SK-N-SH (cell line): ENCODE measurements at regions not wholly inside any gene's neighbourhood (a gene's known extent, or its start where the extent isn't known, plus 50 kb on each side); places are given as distances from the start of the nearest gene placed in this dataset.

Experiments used
- CTCF ChIA-PET: fragments of 300-600, 350-600 bp; formaldehyde crosslinking; extraction: SDS; loops from one replicate; lab custom pipeline; 2021; lab: Yijun Ruan, JAX
- POLR2A ChIA-PET: fragments of 350-600 bp; sonication (Branson Sonifier 250); formaldehyde crosslinking; extraction: SDS; loops from one replicate; lab custom pipeline; 2020; ENCODE audit warnings: antibody characterized with exemption, inconsistent platforms; lab: Yijun Ruan, JAX
- DNase-seq: peaks from one replicate; pipeline ENCODE4 v3.0.0; 2012
- H2AFZ ChIP-seq: fragments of 200-600 bp; sonication (generic); 2 replicates; pipeline ENCODE4 v1.8.1; 2016; ENCODE audit warnings: antibody characterized with exemption, mild to moderate bottlenecking, low read depth
- H3F3A ChIP-seq: fragments of 200-600 bp; sonication (generic); replicated peaks from 2 replicates; pipeline ENCODE3; 2016; ENCODE audit warnings: antibody characterized with exemption, mild to moderate bottlenecking; ENCODE audit not compliant: insufficient read depth
- H3K27ac ChIP-seq, 2 experiments: fragments of 200-500 bp in 1 of 2; fragments of 200-600 bp in 1 of 2; sonication (Bioruptor generic) in 1 of 2; sonication (generic), shearing (Covaris generic) in 1 of 2; 2 replicates each; pipeline versions ENCODE4 v1.5.1 to v1.6.1; 2014 to 2016; ENCODE audit warnings: low read depth in 2 of 2, inconsistent platforms in 1 of 2, low read length in 1 of 2, mild to moderate bottlenecking in 1 of 2, mixed read lengths in 1 of 2
- H3K27me3 ChIP-seq: fragments of 200-600 bp; sonication (generic), shearing (Covaris generic); 2 replicates; pipeline ENCODE4 v1.6.1; 2016; ENCODE audit warnings: mixed run types; ENCODE audit not compliant: insufficient read depth
- H3K36me3 ChIP-seq, 2 experiments: fragments of 200-500 bp in 1 of 2; fragments of 200-600 bp in 1 of 2; sonication (Bioruptor generic) in 1 of 2; sonication (generic) in 1 of 2; replicated peaks in 1 of 2; 2 replicates each; pipeline versions ENCODE3 to v1.5.1; 2014 to 2016; ENCODE audit warnings: low read length in 1 of 2, mild to moderate bottlenecking in 1 of 2; ENCODE audit not compliant: insufficient read depth in 2 of 2, control insufficient read depth in 1 of 2
- H3K4me1 ChIP-seq, 2 experiments: fragments of 200-500 bp in 1 of 2; fragments of 200-600 bp in 1 of 2; sonication (Bioruptor generic) in 1 of 2; sonication (generic), shearing (Covaris generic) in 1 of 2; 2 replicates each; pipeline versions ENCODE4 v1.5.1 to v1.6.1; 2014 to 2016; ENCODE audit warnings: low read depth in 1 of 2, low read length in 1 of 2, mixed run types in 1 of 2; ENCODE audit not compliant: insufficient read depth in 2 of 2, control insufficient read depth in 1 of 2
- H3K4me2 ChIP-seq: fragments of 200-600 bp; sonication (generic), shearing (Covaris generic); 2 replicates; pipeline ENCODE4 v1.6.1; 2017; ENCODE audit warnings: mixed run types
- H3K4me3 ChIP-seq, 2 experiments: fragments of 200-500 bp in 1 of 2; fragments of 200-600 bp in 1 of 2; sonication (Bioruptor generic) in 1 of 2; sonication (generic), shearing (Covaris generic) in 1 of 2; 2 replicates each; pipeline versions ENCODE4 v1.5.1 to v1.8.1; 2014 to 2016; ENCODE audit warnings: low read depth in 2 of 2, inconsistent platforms in 1 of 2, low read length in 1 of 2, mild to moderate bottlenecking in 1 of 2, mixed read lengths in 1 of 2, moderate library complexity in 1 of 2
- H3K79me2 ChIP-seq: fragments of 200-600 bp; sonication (generic); 2 replicates; pipeline ENCODE4 v1.8.1; 2017; ENCODE audit warnings: mild to moderate bottlenecking; ENCODE audit not compliant: insufficient read depth
- H3K9ac ChIP-seq: fragments of 200-600 bp; sonication (generic); 2 replicates; pipeline ENCODE4 v1.6.1; 2017; ENCODE audit warnings: mixed run types
- H3K9me2 ChIP-seq: fragments of 200-600 bp; sonication (generic); 2 replicates; pipeline ENCODE4 v1.6.1; 2017; ENCODE audit warnings: mixed run types
- H3K9me3 ChIP-seq: fragments of 200-600 bp; sonication (generic); 2 replicates; pipeline ENCODE4 v1.6.1; 2017; ENCODE audit warnings: mixed run types, mild to moderate bottlenecking, moderate library complexity
- H4K20me1 ChIP-seq: fragments of 200-600 bp; sonication (generic); 2 replicates; pipeline ENCODE4 v1.6.1; 2017; ENCODE audit warnings: mild to moderate bottlenecking, mixed run types; ENCODE audit not compliant: insufficient read depth
- CTCF ChIP-seq: fragments of 200-600 bp; sonication (generic); IDR thresholded peaks from 2 replicates; pipeline ENCODE4 v1.6.1; 2017; ENCODE audit warnings: antibody characterized with exemption, mild to moderate bottlenecking, moderate library complexity
- ELF1 ChIP-seq: IDR thresholded peaks from 2 replicates; pipeline ENCODE4 v1.4.0; 2012
- EP300 ChIP-seq, 2 experiments: IDR thresholded peaks; 2 replicates each; pipeline versions ENCODE4 v1.4.0 to v1.6.1; 2012; ENCODE audit warnings: borderline replicate concordance in 1 of 2, low read depth in 1 of 2, low read length in 1 of 2
- FOXJ3 ChIP-seq: sonication (generic); formaldehyde crosslinking; IDR thresholded peaks from 2 replicates; pipeline ENCODE4 v1.5.1; 2020; ENCODE audit warnings: mild to moderate bottlenecking, missing genetic modification reagents
- FOXM1 ChIP-seq: IDR thresholded peaks from 2 replicates; pipeline ENCODE4 v1.4.0; 2012; ENCODE audit warnings: low read depth, mild to moderate bottlenecking
- GATA2 ChIP-seq: sonication (generic); formaldehyde crosslinking; IDR thresholded peaks from 2 replicates; pipeline ENCODE4 v1.5.0; 2020; ENCODE audit warnings: mild to moderate bottlenecking, missing genetic modification reagents
- JUND ChIP-seq: IDR thresholded peaks from 2 replicates; pipeline ENCODE4 v1.4.0; 2012
- MAX ChIP-seq: IDR thresholded peaks from 2 replicates; pipeline ENCODE4 v1.4.0; 2012; ENCODE audit warnings: low read depth
- MEF2A ChIP-seq: IDR thresholded peaks from 2 replicates; pipeline ENCODE4 v1.4.0; 2012; ENCODE audit warnings: low read depth, borderline replicate concordance
- NFIC ChIP-seq: IDR thresholded peaks from 2 replicates; pipeline ENCODE4 v1.4.0; 2012; ENCODE audit warnings: borderline replicate concordance
- PBX3 ChIP-seq: IDR thresholded peaks from 2 replicates; pipeline ENCODE4; 2012
- REST ChIP-seq: IDR thresholded peaks from 2 replicates; pipeline ENCODE4 v1.6.1; 2012; ENCODE audit warnings: mild to moderate bottlenecking, low read depth, low read length, moderate library complexity
- RXRA ChIP-seq: IDR thresholded peaks from 2 replicates; pipeline ENCODE4 v1.4.0; 2012; ENCODE audit warnings: low read depth, mild to moderate bottlenecking, borderline replicate concordance
- SIN3A ChIP-seq: IDR thresholded peaks from 2 replicates; pipeline ENCODE4 v1.6.1; 2012; ENCODE audit warnings: low read depth, mild to moderate bottlenecking, low read length, moderate library complexity, borderline replicate concordance
- TEAD4 ChIP-seq: IDR thresholded peaks from 2 replicates; pipeline ENCODE4 v1.4.0; 2012; ENCODE audit warnings: mild to moderate bottlenecking, borderline replicate concordance; ENCODE audit not compliant: insufficient read depth
- WGBS: methylation state at CpG from one replicate; pipeline ENCODE4 v1.1.6; 2017; ENCODE audit warnings: low lambda C conversion rate; 5-methylcytosine and 5-hydroxymethylcytosine counted together

- no peaks in the 10 kb centered on the region for H3K36me3 ChIP-seq
- WGBS, result 0% methylated on average over 1 of the region's 1 CpG
- H3K27ac ChIP-seq, result no peak overlapping the region
- TF ChIP-seq TEAD4 (no peak), REST (no peak), FOXM1 (no peak), EP300 (IDR thresholded peaks at IDR 0.05; ENCODE audit: borderline replicate concordance in 1 of 2, low read depth in 1 of 2, low read length in 1 of 2) (no peak), MAX (no peak), ELF1 (no peak), PBX3 (no peak), GATA2 (CRISPR knock-in tag) (no peak), NFIC (no peak), CTCF (no peak), SIN3A (no peak), JUND (no peak), MEF2A (no peak), RXRA (no peak), FOXJ3 (CRISPR knock-in tag) (no peak)
- no peaks in the 10 kb centered on the region for H3K9me2 ChIP-seq
- H3K9me3 ChIP-seq, result no peaks in the 10 kb centered on the region
- no peaks in the 10 kb centered on the region for H4K20me1 ChIP-seq
- H3K4me3 ChIP-seq, result no peak overlapping the region
- H3K27me3 ChIP-seq, result no peaks in the 10 kb centered on the region
- H3K9ac ChIP-seq, result no peak overlapping the region
- no peak overlapping the region for H2AFZ ChIP-seq
- ChIA-PET CTCF (interaction anchor here (0.6 to 1.2 kb wide), 2 partner anchors 12 to 44 kb away, joined by 3 read pairs; no protein-coding TSS in a partner anchor), POLR2A (no interaction called here)
- no peaks in the 10 kb centered on the region for H3K4me1 ChIP-seq
- H3K79me2 ChIP-seq, result no peaks in the 10 kb centered on the region
- H3F3A ChIP-seq, result no peaks in the 10 kb centered on the region
- no peak for DNase-seq
- H3K4me2 ChIP-seq, result no peak overlapping the region
These were observed 448.1 kb upstream of the RASGEF1B start for GRCh38 chr4:81919810-81920209.
